ENCODE measurements at regions not wholly inside any gene's neighbourhood (a gene's known extent, or its start where the extent isn't known, plus 50 kb on each side); places are given as distances from the start of the nearest gene placed in this dataset.
"Not testable (repeated sequence)": the region's sequence is repeated elsewhere in the genome, so short reads cannot be mapped to it uniquely, and the experiment has no call there.

DNA sequence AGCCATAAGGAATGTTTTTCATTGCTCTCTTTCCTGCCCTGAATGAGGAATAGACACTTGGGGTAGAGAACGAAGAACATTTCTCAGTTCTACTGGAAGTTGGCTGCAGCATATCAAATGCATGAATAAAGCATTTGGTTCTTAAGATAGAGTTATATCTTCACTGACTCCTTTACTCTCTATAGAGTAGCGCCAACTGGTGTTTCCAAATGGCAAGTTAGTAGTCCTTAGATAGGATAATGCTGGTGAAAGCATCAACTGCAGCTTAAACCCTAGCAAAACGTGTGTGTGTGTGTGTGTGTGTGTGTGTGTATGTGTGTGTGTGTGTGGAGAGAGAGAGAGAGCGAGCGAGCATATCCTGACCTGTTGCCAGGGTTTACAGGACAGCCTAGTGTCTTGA, 62.2 kb upstream of the FRMPD4 start:
- Mint-ChIP-seq H3K27me3 (ENCODE audit: insufficient read depth) (no peaks in the 10 kb centered on the region), H3K36me3 (ENCODE audit: low read depth) (no peaks in the 10 kb centered on the region), H3K4me3 (no peak overlapping the region), H3K9me3 (no peaks in the 10 kb centered on the region), H3K4me1 (peaks cover 3% of the 10 kb centered on the region), H3K27ac (no peak overlapping the region)
- H3K4me3 ChIP-seq (ENCODE audit: low read length) = no peak overlapping the region
- WGBS, 2 experiments (ENCODE audit: insufficient coverage in 1 of 2, insufficient read length in 1 of 2) = 77% methylated on average over 4 of the region's 5 CpGs; no CpG with 5 or more reads in 1 of the 2 experiments
- no peak overlapping the region for H3K9ac ChIP-seq (ENCODE audit: extremely low read depth, low read length, poor library complexity, severe bottlenecking)
- H3K36me3 ChIP-seq (ENCODE audit: control insufficient read depth, insufficient read depth, low read length) = no peaks in the 10 kb centered on the region
- no peaks in the 10 kb centered on the region for H3K4me1 ChIP-seq (ENCODE audit: control insufficient read depth, insufficient read depth, low read length)
- TF ChIP-seq CTCF (conservative IDR thresholded peaks at IDR 0.05) = no peak
- H3K27me3 ChIP-seq (ENCODE audit: control insufficient read depth, insufficient read depth, low read length, poor library complexity, severe bottlenecking) = no peaks in the 10 kb centered on the region
- no peaks in the 10 kb centered on the region for H3K9me3 ChIP-seq (ENCODE audit: control insufficient read depth, low read length)
- no peak for DNase-seq
- no peak overlapping the region for H3K27ac ChIP-seq (ENCODE audit: low read depth, low read length)

DNA sequence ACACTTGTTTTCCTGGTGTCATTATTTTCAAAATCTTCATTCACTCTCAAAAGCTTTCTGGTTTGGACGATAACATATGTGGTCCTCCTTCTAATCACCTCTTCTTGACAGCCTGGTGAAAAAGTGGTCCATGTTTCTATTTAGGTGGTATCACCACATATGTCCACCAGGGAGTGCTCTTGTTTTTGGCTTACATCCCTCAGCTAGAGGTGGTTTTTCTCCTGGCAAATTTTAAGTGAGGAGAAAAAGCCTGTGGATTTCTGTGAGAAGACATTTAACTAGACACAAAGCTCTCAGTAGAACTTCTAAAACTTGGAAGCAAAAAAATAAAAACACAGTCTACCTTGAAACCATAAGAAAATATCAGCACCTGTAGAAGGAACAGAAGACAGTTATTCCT, 58.0 kb upstream of the FRMPD4 start:
- Histone ChIP-seq H3K9ac (ENCODE audit: extremely low read depth, low read length, poor library complexity, severe bottlenecking) (no peak overlapping the region), H3K27me3 (ENCODE audit: control insufficient read depth, insufficient read depth, low read length, poor library complexity, severe bottlenecking) (no peaks in the 10 kb centered on the region), H3K4me1 (ENCODE audit: control insufficient read depth, insufficient read depth, low read length) (no peaks in the 10 kb centered on the region), H3K36me3 (ENCODE audit: control insufficient read depth, insufficient read depth, low read length) (no peaks in the 10 kb centered on the region), H3K27ac (ENCODE audit: low read depth, low read length) (no peak overlapping the region), H3K9me3 (ENCODE audit: control insufficient read depth, low read length) (no peaks in the 10 kb centered on the region), H3K4me3 (ENCODE audit: low read length) (no peak overlapping the region)
- H3K36me3 Mint-ChIP-seq (ENCODE audit: low read depth) = no peaks in the 10 kb centered on the region
- H3K4me3 Mint-ChIP-seq = no peak overlapping the region
- DNase-seq = no peak
- TF ChIP-seq CTCF (conservative IDR thresholded peaks at IDR 0.05) = peak; percentile 80
- peaks cover 3% of the 10 kb centered on the region for H3K4me1 Mint-ChIP-seq
- H3K27me3 Mint-ChIP-seq (ENCODE audit: insufficient read depth) = no peaks in the 10 kb centered on the region
- 30% methylated on average over 1 of the region's 1 CpG; no CpG with 5 or more reads in 1 of the 2 experiments for WGBS, 2 experiments (ENCODE audit: insufficient coverage in 1 of 2, insufficient read length in 1 of 2)
- peaks cover 30% of the 10 kb centered on the region for H3K9me3 Mint-ChIP-seq
- no peak overlapping the region for H3K27ac Mint-ChIP-seq

DNA sequence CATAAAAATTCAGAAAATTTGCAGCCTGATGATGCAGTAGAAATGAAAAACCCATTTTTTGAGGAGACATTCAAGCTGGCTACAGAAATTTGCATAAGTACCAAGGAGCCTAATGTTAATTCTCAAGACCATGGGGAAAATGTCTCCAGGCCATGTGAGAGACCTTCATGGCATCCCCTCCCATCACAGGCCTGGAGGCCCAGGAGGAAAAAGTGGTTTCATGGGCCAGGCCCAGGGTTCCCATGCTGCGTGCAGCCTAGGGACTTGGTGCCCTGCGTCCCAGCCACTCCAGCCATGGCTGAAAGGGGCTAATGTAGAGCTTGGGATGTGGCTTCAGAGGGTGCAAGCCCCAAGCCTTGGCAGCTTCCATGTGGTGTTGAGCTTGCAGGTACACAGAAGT, 55.3 kb upstream of the FRMPD4 start:
- not testable (repeated sequence) for H3K27ac Mint-ChIP-seq; H3K27ac ChIP-seq (ENCODE audit: low read depth, low read length); DNase-seq; H3K27me3 Mint-ChIP-seq (ENCODE audit: insufficient read depth); H3K36me3 ChIP-seq (ENCODE audit: control insufficient read depth, insufficient read depth, low read length); H3K4me3 ChIP-seq (ENCODE audit: low read length); H3K36me3 Mint-ChIP-seq (ENCODE audit: low read depth); H3K4me3 Mint-ChIP-seq; H3K4me1 Mint-ChIP-seq; H3K9me3 ChIP-seq (ENCODE audit: control insufficient read depth, low read length); H3K27me3 ChIP-seq (ENCODE audit: control insufficient read depth, insufficient read depth, low read length, poor library complexity, severe bottlenecking); H3K4me1 ChIP-seq (ENCODE audit: control insufficient read depth, insufficient read depth, low read length); H3K9ac ChIP-seq (ENCODE audit: extremely low read depth, low read length, poor library complexity, severe bottlenecking)
- 83% methylated on average over 2 of the region's 2 CpGs; no CpG with 5 or more reads in 1 of the 2 experiments for WGBS, 2 experiments (ENCODE audit: insufficient coverage in 1 of 2, insufficient read length in 1 of 2)
- H3K9me3 Mint-ChIP-seq = peaks cover 30% of the 10 kb centered on the region
